IMR-90 (cell line): ENCODE measurements at regions not wholly inside any gene's neighbourhood (a gene's known extent, or its start where the extent isn't known, plus 50 kb on each side); places are given as distances from the start of the nearest gene placed in this dataset.

Experiments used
- BHLHE40 ChIP-seq: fragments of 150-350 bp; IDR thresholded peaks from 2 replicates; pipeline ENCODE4 v1.6.1; 2016; ENCODE audit warnings: mild to moderate bottlenecking, low read depth, low read length
- CEBPB ChIP-seq: IDR thresholded peaks from 2 replicates; pipeline ENCODE4 v1.6.1; 2012; ENCODE audit warnings: low read depth, low read length, improper control_type of control experiment
- CHD1 ChIP-seq: IDR thresholded peaks from 2 replicates; pipeline ENCODE4 v1.6.1; 2012; ENCODE audit warnings: low read depth, low read length, improper control_type of control experiment
- CTCF ChIP-seq: conservative IDR thresholded peaks from 2 replicates; pipeline ENCODE4 v1.5.1; 2012; ENCODE audit warnings: mild to moderate bottlenecking, low read depth, low read length, improper control_type of control experiment
- MAFK ChIP-seq: IDR thresholded peaks from 2 replicates; pipeline ENCODE4 v1.6.1; 2012; ENCODE audit warnings: low read depth, low read length, improper control_type of control experiment
- MAZ ChIP-seq: IDR thresholded peaks from 2 replicates; pipeline ENCODE4 v1.6.1; 2012; ENCODE audit warnings: low read depth, mild to moderate bottlenecking, low read length, improper control_type of control experiment, moderate library complexity, borderline replicate concordance
- MXI1 ChIP-seq: IDR thresholded peaks from 2 replicates; pipeline ENCODE4 v1.6.1; 2012; ENCODE audit warnings: low read depth, mild to moderate bottlenecking, low read length, moderate library complexity, borderline replicate concordance
- POLR2A ChIP-seq: IDR thresholded peaks from 2 replicates; pipeline ENCODE4 v1.6.1; 2012; ENCODE audit warnings: mild to moderate bottlenecking, low read depth, low read length
- RAD21 ChIP-seq: IDR thresholded peaks from 2 replicates; pipeline ENCODE4 v1.6.1; 2012; ENCODE audit warnings: low read length, improper control_type of control experiment
- RCOR1 ChIP-seq: IDR thresholded peaks from 2 replicates; pipeline ENCODE4 v1.6.1; 2012; ENCODE audit warnings: mild to moderate bottlenecking, low read length, improper control_type of control experiment; ENCODE audit not compliant: insufficient replicate concordance
- RFX5 ChIP-seq: IDR thresholded peaks from 2 replicates; pipeline ENCODE4 v1.8.0; 2012; ENCODE audit warnings: low read depth, mild to moderate bottlenecking, low read length, moderate library complexity
- SMC3 ChIP-seq: fragments of 150-350 bp; IDR thresholded peaks from 2 replicates; pipeline ENCODE4 v1.6.1; 2016; ENCODE audit warnings: low read depth, mild to moderate bottlenecking, antibody characterized with exemption, low read length, moderate library complexity
- USF2 ChIP-seq: fragments of 150-350 bp; IDR thresholded peaks from 2 replicates; pipeline ENCODE4 v1.6.1; 2017; ENCODE audit warnings: mild to moderate bottlenecking, antibody characterized with exemption, low read length, low read depth

- TF ChIP-seq POLR2A: no peak
- no peak for TF ChIP-seq MAZ
- no peak for TF ChIP-seq CTCF
- no peak for TF ChIP-seq USF2
- TF ChIP-seq RAD21: no peak
- no peak for TF ChIP-seq SMC3
- no peak for TF ChIP-seq RFX5
- no peak for TF ChIP-seq CEBPB
- TF ChIP-seq MAFK: no peak
- TF ChIP-seq MXI1: no peak
- no peak for TF ChIP-seq BHLHE40
- TF ChIP-seq RCOR1: no peak
- no peak for TF ChIP-seq CHD1
Measured at GRCh38 chr2:5242751-5243150, 449.4 kb upstream of the SOX11 start.
